ENCODE measurements at regions not wholly inside any gene's neighbourhood (a gene's known extent, or its start where the extent isn't known, plus 50 kb on each side); places are given as distances from the start of the nearest gene placed in this dataset.
"Not testable (repeated sequence)": the region's sequence is repeated elsewhere in the genome, so short reads cannot be mapped to it uniquely, and the experiment has no call there.

- DNase-seq = no peak
- H3K9me3 ChIP-seq = no peaks in the 10 kb centered on the region
- WGBS, 2 donors = 88 to 90% methylated on average over 6 of the region's 6 CpGs
- H3K27ac ChIP-seq = no peak overlapping the region
- H3K4me3 ChIP-seq (replicated peaks in 1 of 3) = no peak overlapping the region
- no peaks in the 10 kb centered on the region for H3K36me3 ChIP-seq
- intact Hi-C loops (cut with DNase I) = no loop called here
- no peaks in the 10 kb centered on the region for H3K27me3 ChIP-seq
- TF ChIP-seq CTCF (IDR thresholded peaks at IDR 0.05) (no peak), POLR2A (IDR thresholded peaks at IDR 0.05) (no peak)
- peaks cover 0 to 4% of the 10 kb centered on the region in 2 donors for H3K4me1 ChIP-seq
Observed at GRCh38 chr2:144643537-144644336, 123.8 kb upstream of the ZEB2 start.

- intact Hi-C loops (cut with DNase I) = no loop called here
- Histone ChIP-seq H3K36me3 (no peaks in the 10 kb centered on the region), H3K4me3 (replicated peaks in 1 of 3) (no peak overlapping the region), H3K27ac (no peak overlapping the region), H3K27me3 (no peaks in the 10 kb centered on the region), H3K4me1 (peaks cover 0 to 4% of the 10 kb centered on the region in 2 donors), H3K9me3 (no peaks in the 10 kb centered on the region)
- no peak for DNase-seq
- no peak for TF ChIP-seq POLR2A (IDR thresholded peaks at IDR 0.05)
- TF ChIP-seq CTCF (IDR thresholded peaks at IDR 0.05) = no peak
- WGBS, 2 donors = 72 to 87% methylated on average over 2 of the region's 2 CpGs
Observed at GRCh38 chr2:144642856-144643255, 122.9 kb upstream of the ZEB2 start.

- DNase-seq = peak; percentile 15 to 51
- H3K4me3 ChIP-seq (replicated peaks in 1 of 3) = no peak overlapping the region
- no peak for TF ChIP-seq CTCF (IDR thresholded peaks at IDR 0.05)
- no peak for TF ChIP-seq POLR2A (IDR thresholded peaks at IDR 0.05)
- no peaks in the 10 kb centered on the region for H3K9me3 ChIP-seq
- no peak overlapping the region for H3K27ac ChIP-seq
- intact Hi-C loops (cut with DNase I) = no loop called here
- 2 to 20% methylated on average over 2 of the region's 2 CpGs for WGBS, 2 donors
- H3K36me3 ChIP-seq = no peaks in the 10 kb centered on the region
- H3K4me1 ChIP-seq = peaks cover 0 to 4% of the 10 kb centered on the region in 2 donors
- H3K27me3 ChIP-seq = no peaks in the 10 kb centered on the region
Observed at GRCh38 chr2:144642131-144642530, 122.2 kb upstream of the ZEB2 start.

- H3K4me1 ChIP-seq; H3K9me3 ChIP-seq; H3K4me3 ChIP-seq (replicated peaks in 1 of 3); H3K27ac ChIP-seq; H3K36me3 ChIP-seq; intact Hi-C loops (cut with DNase I); H3K27me3 ChIP-seq; DNase-seq: not testable (repeated sequence)
- WGBS, 2 donors = 60 to 83% methylated on average over 4 of the region's 4 CpGs
Observed at GRCh38 chr2:144638250-144638649, 118.3 kb upstream of the ZEB2 start.

- intact Hi-C loops (cut with DNase I); H3K27ac ChIP-seq; H3K9me3 ChIP-seq; H3K4me1 ChIP-seq; H3K4me3 ChIP-seq (replicated peaks in 1 of 3); DNase-seq; H3K36me3 ChIP-seq; H3K27me3 ChIP-seq: not testable (repeated sequence)
- 94 to 98% methylated on average over 1 of the region's 1 CpG for WGBS, 2 donors
Observed at GRCh38 chr2:144636860-144637259, 116.9 kb upstream of the ZEB2 start.

- H3K36me3 ChIP-seq = no peaks in the 10 kb centered on the region
- H3K27ac ChIP-seq = no peak overlapping the region
- WGBS, 2 donors = 95 to 99% methylated on average over 2 of the region's 2 CpGs
- no peaks in the 10 kb centered on the region for H3K27me3 ChIP-seq
- H3K9me3 ChIP-seq = no peaks in the 10 kb centered on the region
- no peak for TF ChIP-seq CTCF (IDR thresholded peaks at IDR 0.05)
- no peak for TF ChIP-seq POLR2A (IDR thresholded peaks at IDR 0.05)
- no peak for DNase-seq
- intact Hi-C loops (cut with DNase I) = no loop called here
- no peak overlapping the region for H3K4me3 ChIP-seq (replicated peaks in 1 of 3)
- H3K4me1 ChIP-seq = peaks cover 0 to 16% of the 10 kb centered on the region in 2 donors
Observed at GRCh38 chr2:144632809-144633208, 112.9 kb upstream of the ZEB2 start.
